Upper lobe of right lung (tissue), 1 donor: ENCODE measurements at regions not wholly inside any gene's neighbourhood (a gene's known extent, or its start where the extent isn't known, plus 50 kb on each side); places are given as distances from the start of the nearest gene placed in this dataset.

Experiments
- ATAC-seq: fragments of 200-7000 bp; cut with Tn5 transposase; one replicate; pipeline ENCODE4 v1.9.1; 2020; ENCODE audit warnings: mild to moderate bottlenecking, moderate library complexity
- DNase-seq: peaks from one replicate; pipeline ENCODE4 v3.0.0-alpha.2; 2020
- H3K27ac ChIP-seq: fragments of 200-600 bp; one replicate; pipeline ENCODE4 v1.8.0; 2022
- H3K27me3 ChIP-seq: fragments of 200-600 bp; one replicate; pipeline ENCODE4 v1.8.0; 2022; ENCODE audit warnings: mild to moderate bottlenecking
- H3K36me3 ChIP-seq: fragments of 200-600 bp; one replicate; pipeline ENCODE4 v1.8.0; 2022
- H3K4me1 ChIP-seq: fragments of 200-600 bp; one replicate; pipeline ENCODE4 v1.8.0; 2022
- H3K4me3 ChIP-seq: fragments of 200-600 bp; one replicate; pipeline ENCODE4 v1.8.0; 2022; ENCODE audit warnings: mild to moderate bottlenecking
- H3K9me3 ChIP-seq: fragments of 200-600 bp; one replicate; pipeline ENCODE4 v1.8.0; 2022
- CTCF ChIP-seq: fragments of 200-600 bp; IDR thresholded peaks from one replicate; pipeline ENCODE4 v1.8.0; 2022; ENCODE audit warnings: antibody characterized with exemption
- intact Hi-C: fragments of 100-400 bp; cut with DNase I; formaldehyde crosslinking; loops from one replicate; pipeline ENCODE4 v1.11.0; 2022
- donor health status: DM: no; HTN: yes; CAD: no; lungs with severe emphysema.

- Histone ChIP-seq H3K4me1 (no peaks in the 10 kb centered on the region), H3K27me3 (no peaks in the 10 kb centered on the region), H3K4me3 (no peak overlapping the region), H3K36me3 (no peaks in the 10 kb centered on the region), H3K27ac (no peak overlapping the region), H3K9me3 (no peaks in the 10 kb centered on the region)
- no peak for TF ChIP-seq CTCF
- ATAC-seq = peak; percentile 38
- no peak for DNase-seq
- intact Hi-C loops = no loop called here
Measured at GRCh38 chr10:63887023-63887589, 365.9 kb downstream of the REEP3 start.

- Histone ChIP-seq H3K4me3 (no peak overlapping the region), H3K36me3 (no peaks in the 10 kb centered on the region), H3K4me1 (no peaks in the 10 kb centered on the region), H3K27ac (no peak overlapping the region), H3K27me3 (no peaks in the 10 kb centered on the region), H3K9me3 (no peaks in the 10 kb centered on the region)
- no peak for TF ChIP-seq CTCF
- DNase-seq (no peak), ATAC-seq (peak; percentile 21)
- intact Hi-C loops = no loop called here
Measured at GRCh38 chr10:63887600-63888370, 366.6 kb downstream of the REEP3 start.

GRCh38 chr10:63889803-63890202 is 368.6 kb downstream of the REEP3 start:
- Histone ChIP-seq H3K36me3 (no peaks in the 10 kb centered on the region), H3K4me1 (no peaks in the 10 kb centered on the region), H3K4me3 (no peak overlapping the region), H3K27ac (no peak overlapping the region), H3K27me3 (no peaks in the 10 kb centered on the region), H3K9me3 (no peaks in the 10 kb centered on the region)
- ATAC-seq (no peak), DNase-seq (no peak)
- intact Hi-C loops = no loop called here
- TF ChIP-seq CTCF = no peak

- no peak for ATAC-seq
- no peak for TF ChIP-seq CTCF
Measured at GRCh38 chr10:63896992-63897391, 375.8 kb downstream of the REEP3 start.

GRCh38 chr10:63899673-63900300 is 378.6 kb downstream of the REEP3 start:
- intact Hi-C loops = no loop called here
- no peaks in the 10 kb centered on the region for H3K27me3 ChIP-seq
- TF ChIP-seq CTCF = no peak
- H3K36me3 ChIP-seq = no peaks in the 10 kb centered on the region
- no peak overlapping the region for H3K27ac ChIP-seq
- no peaks in the 10 kb centered on the region for H3K9me3 ChIP-seq
- no peak overlapping the region for H3K4me3 ChIP-seq
- no peak for ATAC-seq
- H3K4me1 ChIP-seq = no peaks in the 10 kb centered on the region
- no peak for DNase-seq

More at GRCh38 chr10:63896992-63897391, 375.8 kb downstream of the REEP3 start:
- intact Hi-C loops = no loop called here
- no peak for DNase-seq
- Histone ChIP-seq H3K27me3 (no peaks in the 10 kb centered on the region), H3K4me3 (no peak overlapping the region), H3K36me3 (no peaks in the 10 kb centered on the region), H3K27ac (no peak overlapping the region), H3K9me3 (no peaks in the 10 kb centered on the region), H3K4me1 (no peaks in the 10 kb centered on the region)
